ENCODE measurements at regions not wholly inside any gene's neighbourhood (a gene's known extent, or its start where the extent isn't known, plus 50 kb on each side); places are given as distances from the start of the nearest gene placed in this dataset.

- dilution Hi-C loops (cut with MboI; ENCODE audit: extremely low pct_ligation_motif_present, low sequenced_read_pairs) = no loop called here
- H3K9me3 ChIP-seq (ENCODE audit: control insufficient read depth, low read depth, low read length) = no peaks in the 10 kb centered on the region
- H3K4me3 ChIP-seq (ENCODE audit: control insufficient read depth in 2 of 3, extremely low read depth in 1 of 3, insufficient read depth in 2 of 3, low read depth in 1 of 3, low read length in 3 of 3) = no peak overlapping the region
- no peak for DNase-seq (ENCODE audit: low read depth, low spot score)
- no peak overlapping the region for H3K4me2 ChIP-seq (ENCODE audit: control insufficient read depth, extremely low read depth, insufficient read depth, low read depth, low read length)
- FAIRE-seq = no peak
- H3K27ac ChIP-seq (ENCODE audit: control insufficient read depth, insufficient read depth, low read length) = no peak overlapping the region
- no peak for TF ChIP-seq EZH2 (IDR thresholded peaks at IDR 0.05; ENCODE audit: low read length)
- no peak for TF ChIP-seq CTCF (optimal IDR thresholded peaks at IDR 0.05 in 1 of 3, IDR thresholded peaks at IDR 0.05 in 1 of 3, conservative IDR thresholded peaks at IDR 0.05 in 1 of 3; ENCODE audit: extremely low read depth in 1 of 3, insufficient read depth in 2 of 3, low read length in 3 of 3)
- no peaks in the 10 kb centered on the region for H3K36me3 ChIP-seq (ENCODE audit: control insufficient read depth in 2 of 2, extremely low read depth in 1 of 2, insufficient read depth in 2 of 2, low read length in 2 of 2)
- no peak overlapping the region for H2AFZ ChIP-seq (ENCODE audit: control insufficient read depth, low read length)
- no peaks in the 10 kb centered on the region for H3K9me1 ChIP-seq (ENCODE audit: control insufficient read depth, extremely low read depth, insufficient read depth, low read length)
- H3K4me1 ChIP-seq (ENCODE audit: control insufficient read depth, extremely low read depth, insufficient read depth, low read length) = no peaks in the 10 kb centered on the region
- no peaks in the 10 kb centered on the region for H3K27me3 ChIP-seq (ENCODE audit: control insufficient read depth, extremely low read depth, insufficient read depth, low read length)
- H4K20me1 ChIP-seq (ENCODE audit: control insufficient read depth, extremely low read depth, insufficient read depth, low read length) = no peaks in the 10 kb centered on the region
- no peak overlapping the region for H3K9ac ChIP-seq (ENCODE audit: control insufficient read depth, extremely low read depth, insufficient read depth, low read length)
- no peaks in the 10 kb centered on the region for H3K79me2 ChIP-seq (ENCODE audit: control insufficient read depth, insufficient read depth, low read length)
Observed at GRCh38 chr5:23626961-23627360, 119.6 kb downstream of the PRDM9 start.

- H3K27me3 ChIP-seq (ENCODE audit: control insufficient read depth, extremely low read depth, insufficient read depth, low read length) = no peaks in the 10 kb centered on the region
- H4K20me1 ChIP-seq (ENCODE audit: control insufficient read depth, extremely low read depth, insufficient read depth, low read length) = no peaks in the 10 kb centered on the region
- H3K79me2 ChIP-seq (ENCODE audit: control insufficient read depth, insufficient read depth, low read length) = no peaks in the 10 kb centered on the region
- H2AFZ ChIP-seq (ENCODE audit: control insufficient read depth, low read length) = no peak overlapping the region
- no peak overlapping the region for H3K9ac ChIP-seq (ENCODE audit: control insufficient read depth, extremely low read depth, insufficient read depth, low read length)
- H3K4me1 ChIP-seq (ENCODE audit: control insufficient read depth, extremely low read depth, insufficient read depth, low read length) = no peaks in the 10 kb centered on the region
- TF ChIP-seq CTCF (optimal IDR thresholded peaks at IDR 0.05 in 1 of 3, IDR thresholded peaks at IDR 0.05 in 1 of 3, conservative IDR thresholded peaks at IDR 0.05 in 1 of 3; ENCODE audit: extremely low read depth in 1 of 3, insufficient read depth in 2 of 3, low read length in 3 of 3) = no peak
- no peak for TF ChIP-seq EZH2 (IDR thresholded peaks at IDR 0.05; ENCODE audit: low read length)
- dilution Hi-C loops (cut with MboI; ENCODE audit: extremely low pct_ligation_motif_present, low sequenced_read_pairs) = no loop called here
- no peak overlapping the region for H3K27ac ChIP-seq (ENCODE audit: control insufficient read depth, insufficient read depth, low read length)
- no peak for FAIRE-seq
- no peak overlapping the region for H3K4me3 ChIP-seq (ENCODE audit: control insufficient read depth in 2 of 3, extremely low read depth in 1 of 3, insufficient read depth in 2 of 3, low read depth in 1 of 3, low read length in 3 of 3)
- no peak overlapping the region for H3K4me2 ChIP-seq (ENCODE audit: control insufficient read depth, extremely low read depth, insufficient read depth, low read depth, low read length)
- DNase-seq (ENCODE audit: low read depth, low spot score) = no peak
- H3K9me1 ChIP-seq (ENCODE audit: control insufficient read depth, extremely low read depth, insufficient read depth, low read length) = no peaks in the 10 kb centered on the region
- no peaks in the 10 kb centered on the region for H3K36me3 ChIP-seq (ENCODE audit: control insufficient read depth in 2 of 2, extremely low read depth in 1 of 2, insufficient read depth in 2 of 2, low read length in 2 of 2)
- no peaks in the 10 kb centered on the region for H3K9me3 ChIP-seq (ENCODE audit: control insufficient read depth, low read depth, low read length)
Observed at GRCh38 chr5:23627976-23628375, 120.6 kb downstream of the PRDM9 start.
